ENCODE measurements at regions not wholly inside any gene's neighbourhood (a gene's known extent, or its start where the extent isn't known, plus 50 kb on each side); places are given as distances from the start of the nearest gene placed in this dataset.

GRCh38 chr4:126740687-126741086, 892.1 kb upstream of the INTU start:
- H3F3A ChIP-seq (ENCODE audit: insufficient read depth) = no peaks in the 10 kb centered on the region
- no peak overlapping the region for H3K4me3 ChIP-seq
- H3K27me3 ChIP-seq (replicated peaks; ENCODE audit: insufficient read depth) = no peaks in the 10 kb centered on the region
- no peak for DNase-seq
- 0 out of 2 replicates have a peak, but pooled peaks cover 4% of the 10 kb centered on the region for H3K4me1 ChIP-seq (ENCODE audit: insufficient read depth)
- no peaks in the 10 kb centered on the region for H4K20me1 ChIP-seq (ENCODE audit: insufficient read depth)
- H3K79me2 ChIP-seq (ENCODE audit: insufficient read depth) = no peaks in the 10 kb centered on the region
- TF ChIP-seq EZH2 (IDR thresholded peaks at IDR 0.05; ENCODE audit: insufficient read depth, poor library complexity, severe bottlenecking) = no peak
- no peak for TF ChIP-seq EZH2phosphoT487 (IDR thresholded peaks at IDR 0.05; ENCODE audit: insufficient read depth, low read depth)
- no peak overlapping the region for H2AFZ ChIP-seq
- H3K9ac ChIP-seq = no peak overlapping the region
- no peak overlapping the region for H3K4me2 ChIP-seq (ENCODE audit: unreplicated experiment)
- H3K9me3 ChIP-seq (ENCODE audit: low read depth) = no peaks in the 10 kb centered on the region
- H3K27ac ChIP-seq = no peak overlapping the region
- H3K9me2 ChIP-seq (ENCODE audit: insufficient read depth) = no peaks in the 10 kb centered on the region
- in situ Hi-C loops (cut with MboI) = no loop called here
- WGBS, 2 experiments (ENCODE audit: low coverage in 1 of 2, low lambda C conversion rate in 2 of 2, missing lambda C conversion rate in 2 of 2) = 97 to 98% methylated on average over 6 of the region's 6 CpGs
- no peaks in the 10 kb centered on the region for H3K36me3 ChIP-seq (ENCODE audit: low read depth)

GRCh38 chr4:126742048-126742447, 890.7 kb upstream of the INTU start:
- Histone ChIP-seq H3K4me2 (ENCODE audit: unreplicated experiment) (no peak overlapping the region), H3K27me3 (replicated peaks; ENCODE audit: insufficient read depth) (no peaks in the 10 kb centered on the region), H3K4me3 (no peak overlapping the region), H2AFZ (no peak overlapping the region), H4K20me1 (ENCODE audit: insufficient read depth) (no peaks in the 10 kb centered on the region), H3K9me2 (ENCODE audit: insufficient read depth) (no peaks in the 10 kb centered on the region), H3K27ac (no peak overlapping the region), H3K36me3 (ENCODE audit: low read depth) (no peaks in the 10 kb centered on the region), H3K79me2 (ENCODE audit: insufficient read depth) (no peaks in the 10 kb centered on the region), H3K4me1 (ENCODE audit: insufficient read depth) (0 out of 2 replicates have a peak, but pooled peaks cover 4% of the 10 kb centered on the region), H3K9ac (no peak overlapping the region), H3K9me3 (ENCODE audit: low read depth) (no peaks in the 10 kb centered on the region), H3F3A (ENCODE audit: insufficient read depth) (no peaks in the 10 kb centered on the region)
- in situ Hi-C loops (cut with MboI) = no loop called here
- DNase-seq = no peak
- no peak for TF ChIP-seq EZH2phosphoT487 (IDR thresholded peaks at IDR 0.05; ENCODE audit: insufficient read depth, low read depth)
- TF ChIP-seq EZH2 (IDR thresholded peaks at IDR 0.05; ENCODE audit: insufficient read depth, poor library complexity, severe bottlenecking) = no peak
- WGBS, 2 experiments (ENCODE audit: low coverage in 1 of 2, low lambda C conversion rate in 2 of 2, missing lambda C conversion rate in 2 of 2) = 70 to 72% methylated on average over 3 of the region's 3 CpGs

- TF ChIP-seq EZH2 (IDR thresholded peaks at IDR 0.05; ENCODE audit: insufficient read depth, poor library complexity, severe bottlenecking) = no peak
- no peak for TF ChIP-seq EZH2phosphoT487 (IDR thresholded peaks at IDR 0.05; ENCODE audit: insufficient read depth, low read depth)
- Histone ChIP-seq H3K36me3 (ENCODE audit: low read depth) (no peaks in the 10 kb centered on the region), H3K27me3 (replicated peaks; ENCODE audit: insufficient read depth) (no peaks in the 10 kb centered on the region), H3K79me2 (ENCODE audit: insufficient read depth) (no peaks in the 10 kb centered on the region), H3K9ac (no peak overlapping the region), H3K9me2 (ENCODE audit: insufficient read depth) (no peaks in the 10 kb centered on the region), H3K27ac (no peak overlapping the region), H3K4me1 (ENCODE audit: insufficient read depth) (0 out of 2 replicates have a peak, but pooled peaks cover 4% of the 10 kb centered on the region), H3K4me3 (no peak overlapping the region), H3K9me3 (ENCODE audit: low read depth) (no peaks in the 10 kb centered on the region), H3F3A (ENCODE audit: insufficient read depth) (no peaks in the 10 kb centered on the region), H2AFZ (no peak overlapping the region), H4K20me1 (ENCODE audit: insufficient read depth) (no peaks in the 10 kb centered on the region), H3K4me2 (ENCODE audit: unreplicated experiment) (no peak overlapping the region)
- in situ Hi-C loops (cut with MboI) = no loop called here
- DNase-seq = no peak
- 90 to 97% methylated on average over 1 of the region's 1 CpG for WGBS, 2 experiments (ENCODE audit: low coverage in 1 of 2, low lambda C conversion rate in 2 of 2, missing lambda C conversion rate in 2 of 2)
Observed at GRCh38 chr4:126742885-126743284, 889.9 kb upstream of the INTU start.

- no peak overlapping the region for H3K4me3 ChIP-seq
- peak; percentile 24 for DNase-seq
- H3K79me2 ChIP-seq (ENCODE audit: insufficient read depth) = no peaks in the 10 kb centered on the region
- H3F3A ChIP-seq (ENCODE audit: insufficient read depth) = peaks cover 7% of the 10 kb centered on the region; the same call in 1 of the 2 replicates
- H3K27me3 ChIP-seq (replicated peaks; ENCODE audit: insufficient read depth) = no peaks in the 10 kb centered on the region
- H3K36me3 ChIP-seq (ENCODE audit: low read depth) = no peaks in the 10 kb centered on the region
- WGBS, 2 experiments (ENCODE audit: low coverage in 1 of 2, low lambda C conversion rate in 2 of 2, missing lambda C conversion rate in 2 of 2) = 76 to 87% methylated on average over 3 of the region's 3 CpGs
- in situ Hi-C loops (cut with MboI) = no loop called here
- H3K9ac ChIP-seq = no peak overlapping the region
- H3K9me2 ChIP-seq (ENCODE audit: insufficient read depth) = no peaks in the 10 kb centered on the region
- TF ChIP-seq EZH2 (IDR thresholded peaks at IDR 0.05; ENCODE audit: insufficient read depth, poor library complexity, severe bottlenecking) = no peak
- no peak for TF ChIP-seq EZH2phosphoT487 (IDR thresholded peaks at IDR 0.05; ENCODE audit: insufficient read depth, low read depth)
- H3K27ac ChIP-seq = no peak overlapping the region
- no peak overlapping the region for H2AFZ ChIP-seq
- H3K4me1 ChIP-seq (ENCODE audit: insufficient read depth) = no peaks in the 10 kb centered on the region
- H4K20me1 ChIP-seq (ENCODE audit: insufficient read depth) = no peaks in the 10 kb centered on the region
- H3K9me3 ChIP-seq (ENCODE audit: low read depth) = no peaks in the 10 kb centered on the region
- H3K4me2 ChIP-seq (ENCODE audit: unreplicated experiment) = no peak overlapping the region
Observed at GRCh38 chr4:126748736-126749135, 884.0 kb upstream of the INTU start.

GRCh38 chr4:126750723-126751122, 882.0 kb upstream of the INTU start:
- H3K9me2 ChIP-seq (ENCODE audit: insufficient read depth) = no peaks in the 10 kb centered on the region
- no peak overlapping the region for H3K4me3 ChIP-seq
- no peak overlapping the region for H3K27ac ChIP-seq
- no peak overlapping the region for H2AFZ ChIP-seq
- in situ Hi-C loops (cut with MboI) = no loop called here
- H3K4me2 ChIP-seq (ENCODE audit: unreplicated experiment) = no peak overlapping the region
- no peaks in the 10 kb centered on the region for H3K36me3 ChIP-seq (ENCODE audit: low read depth)
- no peaks in the 10 kb centered on the region for H3K79me2 ChIP-seq (ENCODE audit: insufficient read depth)
- H3K4me1 ChIP-seq (ENCODE audit: insufficient read depth) = no peaks in the 10 kb centered on the region
- no peaks in the 10 kb centered on the region for H4K20me1 ChIP-seq (ENCODE audit: insufficient read depth)
- peaks cover 7% of the 10 kb centered on the region; the same call in 1 of the 2 replicates for H3F3A ChIP-seq (ENCODE audit: insufficient read depth)
- no peaks in the 10 kb centered on the region for H3K9me3 ChIP-seq (ENCODE audit: low read depth)
- no peak for DNase-seq
- H3K27me3 ChIP-seq (replicated peaks; ENCODE audit: insufficient read depth) = no peaks in the 10 kb centered on the region
- no peak overlapping the region for H3K9ac ChIP-seq
- 96% methylated on average over 2 of the region's 2 CpGs for WGBS, 2 experiments (ENCODE audit: low coverage in 1 of 2, low lambda C conversion rate in 2 of 2, missing lambda C conversion rate in 2 of 2)
- no peak for TF ChIP-seq EZH2 (IDR thresholded peaks at IDR 0.05; ENCODE audit: insufficient read depth, poor library complexity, severe bottlenecking)
- TF ChIP-seq EZH2phosphoT487 (IDR thresholded peaks at IDR 0.05; ENCODE audit: insufficient read depth, low read depth) = no peak

All from GM23248 (cell line).